GM12874 (cell line): ENCODE measurements at regions not wholly inside any gene's neighbourhood (a gene's known extent, or its start where the extent isn't known, plus 50 kb on each side); places are given as distances from the start of the nearest gene placed in this dataset.

Experiments used
- CTCF ChIP-seq: IDR thresholded peaks from 2 replicates; pipeline ENCODE4 v1.5.1; 2011; ENCODE audit warnings: low read depth, mild to moderate bottlenecking, control low read depth, low read length, moderate library complexity; ENCODE audit not compliant: insufficient read depth

DNA sequence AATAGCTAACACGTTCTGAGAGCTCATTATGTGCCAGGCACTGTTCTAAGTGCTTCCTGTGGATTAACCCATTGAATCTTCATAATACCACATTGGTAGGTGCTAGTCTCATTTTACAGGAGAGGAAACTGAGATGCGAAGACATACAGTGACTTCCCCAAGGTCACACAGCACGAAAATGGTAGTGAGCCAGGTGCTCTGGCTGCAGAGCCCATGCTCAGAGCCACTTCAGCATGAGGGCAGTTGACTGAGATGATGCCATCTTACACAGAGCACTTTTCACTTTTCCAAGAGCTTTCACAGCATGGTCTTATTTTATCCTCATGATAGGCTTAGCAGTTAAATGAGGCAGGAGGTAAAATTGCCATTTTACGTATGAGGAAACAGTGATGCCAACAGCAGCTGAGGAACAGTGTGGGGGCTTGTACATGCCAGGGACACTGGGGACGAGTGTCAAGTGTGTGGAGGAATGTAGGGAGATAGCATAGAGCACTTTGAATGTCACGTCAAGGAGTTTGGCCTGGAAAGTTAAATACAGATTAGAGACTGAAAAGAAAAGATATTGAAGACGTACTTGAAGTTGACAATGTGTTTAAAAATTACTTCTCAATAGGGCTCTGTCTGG, 180.0 kb downstream of the KIF4B start:
- no peak for TF ChIP-seq CTCF

DNA sequence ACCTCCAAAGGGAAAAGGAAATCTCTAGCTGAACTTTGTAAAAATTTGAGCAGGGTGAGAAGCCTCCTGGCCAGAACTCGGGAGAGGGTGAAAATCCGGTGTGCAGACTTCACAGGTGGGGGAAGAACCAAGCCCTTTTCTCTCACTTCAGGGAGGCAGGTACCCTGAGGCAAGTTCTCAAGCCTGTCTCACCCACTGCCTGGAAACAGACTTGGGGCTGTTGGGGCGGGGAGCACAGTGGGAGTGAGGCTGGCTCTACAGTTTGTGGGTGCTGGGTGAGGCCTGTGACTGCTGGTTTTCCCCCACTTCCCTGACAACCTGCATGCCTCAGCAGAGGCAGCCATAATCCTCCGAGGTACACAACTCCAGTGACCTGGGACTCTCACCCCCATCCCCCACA, 187.1 kb downstream of the KIF4B start:
- TF ChIP-seq CTCF = no peak

GRCh38 chr5:155211764-155212163, 198.2 kb downstream of the KIF4B start:
- TF ChIP-seq CTCF = no peak

DNA sequence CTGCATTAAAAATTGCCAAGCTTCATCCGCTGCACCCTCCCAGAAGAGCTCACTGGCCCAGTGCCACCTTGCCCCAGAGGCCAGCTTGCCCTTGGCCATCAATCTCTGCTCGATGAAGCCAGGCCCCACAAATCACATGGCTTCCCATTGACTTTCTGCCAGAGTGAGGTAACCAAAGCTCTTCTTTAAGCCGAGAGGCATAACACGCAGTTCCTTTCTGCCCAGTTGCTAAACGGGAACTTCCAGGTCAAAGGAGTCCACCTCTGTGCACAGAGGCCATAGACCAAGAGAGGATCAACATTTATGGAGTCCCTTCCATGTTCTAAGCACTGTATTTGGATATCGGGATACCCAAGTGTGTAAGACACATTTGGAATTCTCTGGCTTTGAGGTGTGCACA, 208.8 kb downstream of the KIF4B start:
- TF ChIP-seq CTCF = no peak

GRCh38 chr5:155229135-155229534, 215.6 kb downstream of the KIF4B start:
- TF ChIP-seq CTCF = no peak

DNA sequence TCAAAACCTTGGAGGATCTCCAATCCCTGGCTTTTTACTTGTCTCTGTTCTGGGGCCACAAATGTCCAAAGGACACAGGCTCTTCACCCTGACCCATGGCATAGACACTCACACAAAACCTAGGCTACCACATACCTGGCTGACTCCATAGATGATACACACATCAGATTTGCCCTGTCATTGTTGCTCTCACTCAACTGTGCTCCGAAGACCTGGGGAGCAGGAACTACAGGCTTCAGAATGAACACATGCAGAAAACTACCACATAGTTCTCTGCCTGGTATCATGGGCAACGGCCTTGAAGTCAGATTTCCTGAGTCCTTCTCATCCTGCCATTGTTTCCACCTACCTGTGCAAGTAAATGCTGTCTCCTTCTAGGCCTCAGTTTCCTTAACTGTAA, 226.2 kb downstream of the KIF4B start:
- TF ChIP-seq CTCF = no peak

DNA sequence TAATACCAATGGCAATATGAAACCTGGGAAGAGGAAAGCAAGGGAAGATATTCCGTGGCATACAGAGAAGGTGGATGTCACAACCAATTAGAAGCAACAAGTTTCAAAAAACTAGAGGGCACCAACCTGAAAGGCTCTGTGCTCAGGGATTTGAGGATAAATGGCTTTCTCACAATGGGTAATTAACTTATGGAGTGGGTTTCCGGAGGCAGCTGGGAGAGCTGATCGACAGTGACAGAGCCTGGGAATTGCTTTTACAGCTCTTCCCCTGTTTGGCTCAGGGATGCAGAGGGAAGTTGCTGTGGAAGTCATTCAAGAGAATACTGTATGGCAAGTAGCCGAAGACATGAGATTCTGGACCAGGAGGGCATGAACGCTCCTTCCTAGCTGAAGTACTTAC, 237.0 kb downstream of the KIF4B start:
- TF ChIP-seq CTCF = no peak

DNA sequence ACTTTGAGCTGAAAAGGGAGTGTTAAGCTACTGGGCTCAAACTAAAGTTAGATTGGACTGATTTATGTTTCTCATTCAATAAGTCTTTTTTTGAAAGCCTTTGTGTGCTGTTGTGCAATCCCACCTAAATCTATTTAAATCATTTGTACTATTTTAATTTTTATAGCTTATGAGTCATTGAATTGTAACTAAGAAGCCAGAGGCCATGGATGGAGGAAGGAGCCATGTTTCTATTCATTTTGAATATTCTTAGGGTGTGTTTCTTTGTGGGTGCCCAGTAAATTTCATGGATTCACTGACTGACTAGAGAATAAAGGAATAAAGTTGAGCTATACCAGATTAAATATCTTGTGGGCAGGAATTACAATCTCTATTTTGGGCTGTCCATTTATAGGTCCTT, 238.5 kb downstream of the KIF4B start:
- no peak for TF ChIP-seq CTCF
